Progenitor cell of endocrine pancreas (in vitro differentiated cells): ENCODE measurements at regions not wholly inside any gene's neighbourhood (a gene's known extent, or its start where the extent isn't known, plus 50 kb on each side); places are given as distances from the start of the nearest gene placed in this dataset.

Experiments
- DNase-seq: peaks from one replicate; pipeline ENCODE4 v3.0.0; 2021; ENCODE audit warnings: low spot score; ENCODE audit not compliant: unreplicated experiment
- H3K27ac Mint-ChIP-seq: 2 replicates; pipeline ENCODE4 v1.8.0; 2021; ENCODE audit warnings: mild to moderate bottlenecking, moderate library complexity, mixed read lengths
- H3K27me3 Mint-ChIP-seq: 2 replicates; pipeline ENCODE4 v1.8.0; 2021; ENCODE audit warnings: mixed read lengths
- H3K36me3 Mint-ChIP-seq: 2 replicates; pipeline ENCODE4 v1.8.0; 2022; ENCODE audit warnings: mixed read lengths; ENCODE audit not compliant: insufficient read depth
- H3K4me1 Mint-ChIP-seq: 2 replicates; pipeline ENCODE4 v1.8.0; 2021; ENCODE audit warnings: low read depth, mixed read lengths
- H3K4me3 Mint-ChIP-seq: 2 replicates; pipeline ENCODE4 v1.8.0; 2021; ENCODE audit warnings: low read depth, mild to moderate bottlenecking, moderate library complexity, mixed read lengths
- H3K9me3 Mint-ChIP-seq: 2 replicates; pipeline ENCODE4 v1.8.0; 2021; ENCODE audit warnings: low read depth, mixed read lengths
- CTCF ChIP-seq: fragments of 200-600 bp; sonication (generic); IDR thresholded peaks from one replicate; pipeline ENCODE4 v1.5.0; 2021; ENCODE audit warnings: antibody characterized with exemption, mild to moderate bottlenecking; ENCODE audit not compliant: unreplicated experiment

GRCh38 chr10:129090165-129090564 lies 376.9 kb upstream of the MGMT start:
- H3K4me1 Mint-ChIP-seq = no peaks in the 10 kb centered on the region
- no peak overlapping the region for H3K4me3 Mint-ChIP-seq
- H3K27me3 Mint-ChIP-seq = peaks cover 31% of the 10 kb centered on the region
- DNase-seq = no peak
- H3K9me3 Mint-ChIP-seq = no peaks in the 10 kb centered on the region
- H3K36me3 Mint-ChIP-seq = no peaks in the 10 kb centered on the region
- H3K27ac Mint-ChIP-seq = no peak overlapping the region
- no peak for TF ChIP-seq CTCF

DNA sequence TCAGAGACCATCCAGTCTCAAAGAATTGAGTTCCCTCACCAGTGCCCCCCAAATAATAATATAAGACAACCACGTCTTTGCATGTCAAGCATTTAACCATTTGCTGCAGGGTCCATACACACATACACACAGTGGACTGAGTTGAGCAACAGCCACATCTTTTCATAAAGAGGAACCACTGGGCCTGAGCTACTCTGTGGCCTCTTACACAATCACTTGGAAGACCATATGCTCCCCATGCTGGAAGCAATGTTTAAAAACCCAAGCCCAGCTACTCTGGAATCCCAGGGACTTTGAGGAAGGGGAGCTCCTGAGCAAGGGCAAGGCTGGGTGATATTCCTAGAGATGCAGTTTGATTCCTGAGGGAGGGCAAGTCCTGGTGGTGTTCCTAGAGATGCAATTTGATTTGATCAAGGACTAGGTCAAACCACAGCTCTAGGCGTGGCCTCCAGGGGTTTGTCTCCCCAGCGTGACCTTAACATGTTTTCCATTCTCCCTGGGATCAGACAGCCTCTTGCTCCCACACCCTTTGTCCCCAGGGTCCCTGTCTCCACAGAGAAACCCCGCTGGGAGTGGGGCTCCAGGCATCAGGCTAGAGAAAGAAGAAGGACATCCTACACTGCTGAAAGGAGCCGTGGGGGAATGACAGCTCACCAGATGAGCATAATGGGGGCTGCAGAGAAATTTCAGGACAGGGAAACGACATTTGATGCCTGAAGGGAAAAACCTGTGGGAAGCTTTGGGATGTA lies 376.2 kb upstream of the MGMT start:
- Mint-ChIP-seq H3K27me3 (peaks cover 33% of the 10 kb centered on the region), H3K27ac (no peak overlapping the region), H3K4me3 (no peak overlapping the region), H3K36me3 (no peaks in the 10 kb centered on the region), H3K4me1 (no peaks in the 10 kb centered on the region), H3K9me3 (no peaks in the 10 kb centered on the region)
- no peak for TF ChIP-seq CTCF
- no peak for DNase-seq

DNA sequence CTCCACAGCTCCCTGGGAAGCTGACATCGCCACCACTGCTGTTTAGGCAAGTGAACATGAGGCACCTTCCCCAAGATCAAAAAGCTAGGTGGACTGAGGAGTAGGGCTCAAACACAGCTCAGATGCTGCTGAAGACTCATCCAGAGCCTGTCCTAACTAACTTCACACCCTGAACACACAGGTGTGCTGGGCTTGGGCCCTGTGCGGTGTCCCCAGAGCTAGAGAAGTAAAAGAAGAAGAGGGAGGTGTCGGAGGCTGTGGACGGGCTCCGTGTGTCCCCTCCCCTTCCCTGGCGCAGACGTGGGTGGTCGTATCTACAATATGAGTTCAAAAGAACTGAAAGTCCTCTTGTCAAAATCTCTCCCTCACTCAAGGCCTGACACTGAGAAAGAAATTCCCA lies 373.4 kb upstream of the MGMT start:
- no peaks in the 10 kb centered on the region for H3K36me3 Mint-ChIP-seq
- H3K27ac Mint-ChIP-seq = no peak overlapping the region
- TF ChIP-seq CTCF = no peak
- no peak overlapping the region for H3K4me3 Mint-ChIP-seq
- H3K4me1 Mint-ChIP-seq = no peaks in the 10 kb centered on the region
- peaks cover 32% of the 10 kb centered on the region for H3K27me3 Mint-ChIP-seq
- DNase-seq = no peak
- H3K9me3 Mint-ChIP-seq = no peaks in the 10 kb centered on the region

GRCh38 chr10:129094233-129094632 lies 372.8 kb upstream of the MGMT start:
- no peak for DNase-seq
- no peaks in the 10 kb centered on the region for H3K9me3 Mint-ChIP-seq
- H3K27ac Mint-ChIP-seq = no peak overlapping the region
- H3K36me3 Mint-ChIP-seq = no peaks in the 10 kb centered on the region
- H3K4me1 Mint-ChIP-seq = no peaks in the 10 kb centered on the region
- peaks cover 30% of the 10 kb centered on the region for H3K27me3 Mint-ChIP-seq
- H3K4me3 Mint-ChIP-seq = no peak overlapping the region
- no peak for TF ChIP-seq CTCF

GRCh38 chr10:129094861-129095260 lies 372.2 kb upstream of the MGMT start:
- Mint-ChIP-seq H3K4me3 (no peak overlapping the region), H3K4me1 (no peaks in the 10 kb centered on the region), H3K27ac (no peak overlapping the region), H3K27me3 (peaks cover 28% of the 10 kb centered on the region), H3K36me3 (no peaks in the 10 kb centered on the region), H3K9me3 (no peaks in the 10 kb centered on the region)
- no peak for TF ChIP-seq CTCF
- DNase-seq = no peak
